ENCODE measurements at regions not wholly inside any gene's neighbourhood (a gene's known extent, or its start where the extent isn't known, plus 50 kb on each side); places are given as distances from the start of the nearest gene placed in this dataset.

GRCh38 chr1:94743862-94744261 lies 76.3 kb upstream of the SLC44A3 start:
- H3K36me3 ChIP-seq, result no peaks in the 10 kb centered on the region
- no peaks in the 10 kb centered on the region for H3K27me3 ChIP-seq (replicated peaks in 1 of 7)
- H3K4me3 ChIP-seq, result no peak overlapping the region
- peaks cover 0 to 26% (median 11%) of the 10 kb centered on the region in 6 donors for H3K4me1 ChIP-seq
- no peak for TF ChIP-seq POLR2A (IDR thresholded peaks at IDR 0.05)
- TF ChIP-seq CTCF (IDR thresholded peaks at IDR 0.05 in 8 of 11, conservative IDR thresholded peaks at IDR 0.05 in 3 of 11), result no peak
- no peak for TF ChIP-seq POLR2AphosphoS5 (IDR thresholded peaks at IDR 0.05)
- H3K9me3 ChIP-seq, result peaks cover 0 to 2% (median 0%) of the 10 kb centered on the region in 8 donors
- intact Hi-C loops (cut with DNase I; ENCODE audit: low total_unique reads), result no loop called here
- H3K27ac ChIP-seq, result no peak overlapping the region
- 74 to 89% (median 83%) methylated on average over 1 of the region's 1 CpG for WGBS, 5 donors
- DNase-seq, result no peak

GRCh38 chr1:94741996-94742395 lies 78.2 kb upstream of the SLC44A3 start:
- Histone ChIP-seq H3K27me3 (replicated peaks in 1 of 7) (no peaks in the 10 kb centered on the region), H3K9me3 (no peaks in the 10 kb centered on the region), H3K4me1 (peaks cover 0 to 30% (median 14%) of the 10 kb centered on the region in 6 donors), H3K4me3 (no peak overlapping the region), H3K27ac (peak overlapping the region in 1 of 8 donors; percentile 17), H3K36me3 (no peaks in the 10 kb centered on the region)
- WGBS, 5 donors, result 94 to 100% (median 96%) methylated on average over 2 of the region's 2 CpGs
- TF ChIP-seq POLR2A (IDR thresholded peaks at IDR 0.05) (no peak), POLR2AphosphoS5 (IDR thresholded peaks at IDR 0.05) (no peak), CTCF (IDR thresholded peaks at IDR 0.05 in 8 of 11, conservative IDR thresholded peaks at IDR 0.05 in 3 of 11) (no peak)
- no peak for DNase-seq
- intact Hi-C loops (cut with DNase I; ENCODE audit: low total_unique reads), result no loop called here

- Histone ChIP-seq H3K4me1 (peaks cover 0 to 30% (median 15%) of the 10 kb centered on the region in 6 donors), H3K27ac (peak overlapping the region in 2 of 8 donors; percentile 14 to 17), H3K36me3 (no peaks in the 10 kb centered on the region), H3K4me3 (no peak overlapping the region), H3K27me3 (replicated peaks in 1 of 7) (no peaks in the 10 kb centered on the region), H3K9me3 (no peaks in the 10 kb centered on the region)
- TF ChIP-seq POLR2AphosphoS5 (IDR thresholded peaks at IDR 0.05) (no peak), POLR2A (IDR thresholded peaks at IDR 0.05) (no peak), CTCF (IDR thresholded peaks at IDR 0.05 in 8 of 11, conservative IDR thresholded peaks at IDR 0.05 in 3 of 11) (no peak)
- DNase-seq, result no peak
- intact Hi-C loops (cut with DNase I; ENCODE audit: low total_unique reads), result no loop called here
- 6 to 28% (median 14%) methylated on average over 2 of the region's 2 CpGs for WGBS, 5 donors
Measured at GRCh38 chr1:94741510-94741909, 78.6 kb upstream of the SLC44A3 start.

GRCh38 chr1:94739521-94740061 lies 80.6 kb upstream of the SLC44A3 start:
- peaks cover 0 to 40% (median 17%) of the 10 kb centered on the region in 6 donors for H3K4me1 ChIP-seq
- intact Hi-C loops (cut with DNase I; ENCODE audit: low total_unique reads), result no loop called here
- no peaks in the 10 kb centered on the region for H3K36me3 ChIP-seq
- H3K27ac ChIP-seq, result no peak overlapping the region
- no peaks in the 10 kb centered on the region for H3K27me3 ChIP-seq (replicated peaks in 1 of 7)
- no peaks in the 10 kb centered on the region for H3K9me3 ChIP-seq
- TF ChIP-seq CTCF (IDR thresholded peaks at IDR 0.05 in 8 of 11, conservative IDR thresholded peaks at IDR 0.05 in 3 of 11) (no peak), POLR2A (IDR thresholded peaks at IDR 0.05) (no peak)
- WGBS, 5 donors, result 57 to 77% (median 67%) methylated on average over 7 of the region's 7 CpGs
- no peak overlapping the region for H3K4me3 ChIP-seq
- DNase-seq, result no peak

Measured in spleen (tissue), 11 donors.